Bronchial epithelial cell (primary cell): ENCODE measurements at regions not wholly inside any gene's neighbourhood (a gene's known extent, or its start where the extent isn't known, plus 50 kb on each side); places are given as distances from the start of the nearest gene placed in this dataset.
"Not testable (repeated sequence)": the region's sequence is repeated elsewhere in the genome, so short reads cannot be mapped to it uniquely, and the experiment has no call there.

Experiments used
- DNase-seq: peaks from one replicate; pipeline ENCODE4 v3.0.0-alpha.2; 2010; ENCODE audit warnings: low read depth
- FAIRE-seq: peaks from 2 replicates; lab custom pipeline; 2011; peaks lifted over from hg19 to GRCh38; lab: Jason Lieb, UNC
- H3K27me3 ChIP-seq: 2 replicates; pipeline ENCODE4 v1.5.1; 2011; ENCODE audit warnings: low read length; ENCODE audit not compliant: control insufficient read depth, insufficient read depth
- H3K36me3 ChIP-seq: 2 replicates; pipeline ENCODE4 v1.5.1; 2011; ENCODE audit warnings: low read length; ENCODE audit not compliant: control insufficient read depth, insufficient read depth
- H3K4me3 ChIP-seq: 2 replicates; pipeline ENCODE4 v1.5.1; 2011; ENCODE audit warnings: mild to moderate bottlenecking, low read depth, low read length, control low read depth
- CTCF ChIP-seq: IDR thresholded peaks from 2 replicates; pipeline ENCODE4 v1.5.1; 2011; ENCODE audit warnings: mild to moderate bottlenecking, moderate library complexity, low read length, control low read depth, inconsistent platforms; ENCODE audit not compliant: insufficient read depth, severe bottlenecking

GRCh38 chrX:112473654-112474053 lies 206.1 kb downstream of the LHFPL1 start:
- Histone ChIP-seq H3K27me3 (no peaks in the 10 kb centered on the region), H3K36me3 (no peaks in the 10 kb centered on the region), H3K4me3 (no peak overlapping the region)
- no peak for TF ChIP-seq CTCF
- FAIRE-seq (no peak), DNase-seq (no peak)

- FAIRE-seq, result no peak
- H3K27me3 ChIP-seq, result no peaks in the 10 kb centered on the region
- no peak for TF ChIP-seq CTCF
- DNase-seq, result no peak
- H3K36me3 ChIP-seq, result no peaks in the 10 kb centered on the region
- H3K4me3 ChIP-seq, result no peak overlapping the region
Observed at GRCh38 chrX:112470551-112470950, 209.2 kb downstream of the LHFPL1 start.

- not testable (repeated sequence) for H3K4me3 ChIP-seq, H3K36me3 ChIP-seq, H3K27me3 ChIP-seq, FAIRE-seq, DNase-seq
Observed at GRCh38 chrX:112461949-112462450, 217.7 kb downstream of the LHFPL1 start.

- Histone ChIP-seq H3K27me3 (no peaks in the 10 kb centered on the region), H3K4me3 (no peak overlapping the region), H3K36me3 (no peaks in the 10 kb centered on the region)
- DNase-seq (peak; percentile 0), FAIRE-seq (no peak)
- TF ChIP-seq CTCF, result no peak
Observed at GRCh38 chrX:112457788-112458187, 221.9 kb downstream of the LHFPL1 start.

- DNase-seq, result no peak
- TF ChIP-seq CTCF, result no peak
- no peaks in the 10 kb centered on the region for H3K36me3 ChIP-seq
- no peak for FAIRE-seq
- H3K27me3 ChIP-seq, result no peaks in the 10 kb centered on the region
- no peak overlapping the region for H3K4me3 ChIP-seq
Observed at GRCh38 chrX:112450810-112451209, 228.9 kb downstream of the LHFPL1 start.

GRCh38 chrX:112440277-112440676 lies 239.5 kb downstream of the LHFPL1 start:
- Histone ChIP-seq H3K4me3 (no peak overlapping the region), H3K27me3 (no peaks in the 10 kb centered on the region), H3K36me3 (no peaks in the 10 kb centered on the region)
- DNase-seq, result no peak
- FAIRE-seq, result no peak
- no peak for TF ChIP-seq CTCF
